ENCODE measurements at regions not wholly inside any gene's neighbourhood (a gene's known extent, or its start where the extent isn't known, plus 50 kb on each side); places are given as distances from the start of the nearest gene placed in this dataset.

GRCh38 chr10:4208499-4208898, 423.5 kb upstream of the KLF6 start:
- H3K4me1 ChIP-seq (ENCODE audit: control insufficient read depth, insufficient read depth, low read length) = no peaks in the 10 kb centered on the region
- H3K4me3 ChIP-seq (ENCODE audit: low read depth in 2 of 2, low read length in 2 of 2) = no peak overlapping the region
- CTCF ChIA-PET = no interaction called here
- BruUV-seq (replicated peaks) = no TSS peak
- no peaks in the 10 kb centered on the region; the same call in 1 of the 2 replicates for H3K9me3 ChIP-seq (ENCODE audit: control insufficient read depth, insufficient read depth, low read depth, low read length)
- DNase-seq (ENCODE audit: low read depth, low spot score) = no peak
- H3K27me3 ChIP-seq (ENCODE audit: control insufficient read depth, insufficient read depth, low read length) = no peaks in the 10 kb centered on the region
- TF ChIP-seq TCF7L2 (IDR thresholded peaks at IDR 0.05; ENCODE audit: low read depth, low read length) (no peak), SIN3A (IDR thresholded peaks at IDR 0.05; ENCODE audit: borderline replicate concordance, insufficient read depth, low read depth, low read length) (no peak), REST (IDR thresholded peaks at IDR 0.05; ENCODE audit: insufficient read depth in 1 of 2, low read depth in 2 of 2, low read length in 1 of 2) (no peak), CTCF (IDR thresholded peaks at IDR 0.05) (no peak), POLR2AphosphoS5 (IDR thresholded peaks at IDR 0.05; ENCODE audit: low read depth, low read length) (no peak)
- no peak for ATAC-seq
- POLR2A ChIA-PET = no interaction called here
- H3K27ac ChIP-seq (ENCODE audit: low read length) = peak overlapping the region; percentile 54; the same call in 1 of the 2 replicates
- intact Hi-C loops (cut with micrococcal nuclease; ENCODE audit: unreplicated experiment) = no loop called here
- in situ Hi-C loops (cut with HindIII; ENCODE audit: low pct_unique_long_range_greater_than_20kb, low sequenced_read_pairs) = no loop called here
- H3K36me3 ChIP-seq (ENCODE audit: control insufficient read depth, insufficient read depth, low read length) = no peaks in the 10 kb centered on the region

GRCh38 chr10:4205113-4205512, 420.1 kb upstream of the KLF6 start:
- Histone ChIP-seq H3K36me3 (ENCODE audit: control insufficient read depth, insufficient read depth, low read length) (no peaks in the 10 kb centered on the region), H3K27ac (ENCODE audit: low read length) (peak overlapping the region; percentile 51; the same call in 1 of the 2 replicates), H3K9me3 (ENCODE audit: control insufficient read depth, insufficient read depth, low read depth, low read length) (no peaks in the 10 kb centered on the region), H3K4me1 (ENCODE audit: control insufficient read depth, insufficient read depth, low read length) (no peaks in the 10 kb centered on the region), H3K4me3 (ENCODE audit: low read depth in 2 of 2, low read length in 2 of 2) (no peak overlapping the region), H3K27me3 (ENCODE audit: control insufficient read depth, insufficient read depth, low read length) (no peaks in the 10 kb centered on the region)
- no TSS peak for BruUV-seq (replicated peaks)
- ChIA-PET POLR2A (interaction anchor here (1.0 kb wide), 1 partner anchor 21 kb away, joined by 5 read pairs; no protein-coding TSS in a partner anchor), CTCF (no interaction called here)
- in situ Hi-C loops (cut with HindIII; ENCODE audit: low pct_unique_long_range_greater_than_20kb, low sequenced_read_pairs) = no loop called here
- ATAC-seq (no peak), DNase-seq (ENCODE audit: low read depth, low spot score) (no peak)
- intact Hi-C loops (cut with micrococcal nuclease; ENCODE audit: unreplicated experiment) = no loop called here
- TF ChIP-seq TCF7L2 (IDR thresholded peaks at IDR 0.05; ENCODE audit: low read depth, low read length) (no peak), CTCF (IDR thresholded peaks at IDR 0.05) (no peak), SIN3A (IDR thresholded peaks at IDR 0.05; ENCODE audit: borderline replicate concordance, insufficient read depth, low read depth, low read length) (no peak), REST (IDR thresholded peaks at IDR 0.05; ENCODE audit: insufficient read depth in 1 of 2, low read depth in 2 of 2, low read length in 1 of 2) (no peak)

All from Panc1 (cell line).